Middle frontal gyrus (tissue), 1 donor: ENCODE measurements at regions not wholly inside any gene's neighbourhood (a gene's known extent, or its start where the extent isn't known, plus 50 kb on each side); places are given as distances from the start of the nearest gene placed in this dataset.

Experiments
- DNase-seq: peaks from one replicate; pipeline ENCODE4 v3.0.0-alpha.2; 2015; ENCODE audit warnings: low spot score; ENCODE audit errors: extremely low spot score

DNA sequence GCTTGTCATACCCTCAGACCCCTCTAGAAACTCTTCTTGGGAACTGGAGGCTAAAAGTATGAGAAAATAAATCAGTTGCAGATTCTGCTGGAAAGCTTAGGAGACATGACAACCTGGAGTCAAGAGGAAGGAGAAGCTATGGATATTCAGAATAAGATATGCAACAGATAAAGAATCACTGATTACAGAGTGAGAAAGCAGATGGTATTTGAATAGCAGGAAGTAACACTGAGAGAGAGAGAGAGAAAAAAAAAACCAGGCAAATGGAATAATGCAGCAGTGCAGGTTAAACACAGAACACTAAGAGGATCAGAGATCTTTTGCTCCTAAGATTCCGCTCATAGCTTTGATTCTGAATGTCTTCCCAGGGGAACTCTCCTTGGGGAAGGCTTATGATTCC, 1284.1 kb upstream of the NXPH2 start:
- DNase-seq, result no peak

DNA sequence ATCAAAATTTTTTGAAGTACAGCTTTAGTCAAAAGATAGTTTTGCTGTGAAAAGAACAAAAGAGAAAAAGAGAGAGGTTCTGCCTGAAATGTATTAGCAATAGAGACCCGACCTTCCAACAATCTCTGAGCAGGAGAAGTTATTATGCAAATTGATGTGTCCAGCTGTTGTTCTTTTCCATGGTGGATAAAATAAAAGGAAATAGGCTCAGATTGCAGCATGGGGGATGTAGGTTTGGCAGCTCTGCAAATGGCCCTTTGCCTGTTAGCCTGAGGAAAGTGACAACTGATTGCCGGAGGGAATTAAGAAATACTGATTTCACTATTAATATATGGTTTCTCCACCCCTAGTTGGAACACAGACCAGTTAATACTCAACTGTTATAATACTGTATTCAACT, 1283.2 kb upstream of the NXPH2 start:
- no peak for DNase-seq

DNA sequence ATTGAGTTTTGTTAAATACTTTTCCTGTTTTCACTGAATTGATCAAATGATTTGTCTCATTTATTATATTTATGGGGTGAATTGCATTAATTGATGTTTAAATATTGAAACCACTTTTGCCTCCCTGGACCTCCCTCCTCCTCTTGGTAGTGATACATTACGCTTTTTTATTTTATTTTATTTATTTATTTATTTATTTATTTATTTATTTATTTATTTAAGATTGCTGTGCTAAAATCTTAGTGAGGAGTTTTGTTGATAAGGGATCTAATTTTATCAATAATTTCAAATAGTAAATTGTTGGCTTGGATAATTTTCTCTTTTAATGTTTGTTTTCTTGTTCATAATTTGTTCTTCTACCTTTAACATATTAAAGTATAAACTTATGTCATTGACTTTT, 1281.0 kb upstream of the NXPH2 start:
- no peak for DNase-seq

DNA sequence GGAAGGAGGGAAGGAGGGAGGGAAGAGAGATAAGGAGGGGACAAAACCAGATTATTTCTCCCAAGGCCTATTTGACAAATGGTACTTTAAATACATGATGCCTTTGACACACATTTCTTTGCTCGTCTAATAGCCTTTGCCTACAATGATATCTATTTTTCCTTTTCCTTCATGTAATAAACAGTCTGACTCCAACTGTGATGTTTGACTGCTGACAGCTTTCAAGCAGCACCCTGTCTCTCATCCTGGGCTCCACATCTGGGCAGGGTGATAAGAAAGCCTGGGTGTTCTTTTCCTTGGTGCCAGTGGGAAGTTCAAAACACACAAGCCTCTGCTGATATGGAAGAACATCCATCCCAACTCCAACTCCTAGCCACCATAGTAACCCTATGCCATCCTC, 1277.7 kb upstream of the NXPH2 start:
- no peak for DNase-seq

DNA sequence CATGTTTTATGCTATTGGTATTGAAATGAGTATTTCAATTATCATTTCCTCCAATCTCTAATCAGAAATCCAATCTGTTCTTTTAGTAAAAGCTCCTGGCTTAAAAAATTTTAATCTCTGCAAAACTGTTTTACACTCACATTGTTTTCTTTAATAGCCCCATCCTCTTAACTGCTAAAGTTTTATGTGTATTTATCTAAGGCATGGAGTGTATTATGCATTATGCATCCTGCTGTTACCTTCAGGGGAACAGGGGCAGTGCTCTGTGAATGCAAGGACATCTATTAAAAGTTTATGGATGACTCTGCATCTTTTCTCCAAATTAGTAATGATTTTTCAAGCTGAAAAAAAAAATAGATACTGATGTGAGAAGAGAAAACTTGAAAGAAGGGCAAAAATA, 1261.6 kb upstream of the NXPH2 start:
- DNase-seq, result no peak

DNA sequence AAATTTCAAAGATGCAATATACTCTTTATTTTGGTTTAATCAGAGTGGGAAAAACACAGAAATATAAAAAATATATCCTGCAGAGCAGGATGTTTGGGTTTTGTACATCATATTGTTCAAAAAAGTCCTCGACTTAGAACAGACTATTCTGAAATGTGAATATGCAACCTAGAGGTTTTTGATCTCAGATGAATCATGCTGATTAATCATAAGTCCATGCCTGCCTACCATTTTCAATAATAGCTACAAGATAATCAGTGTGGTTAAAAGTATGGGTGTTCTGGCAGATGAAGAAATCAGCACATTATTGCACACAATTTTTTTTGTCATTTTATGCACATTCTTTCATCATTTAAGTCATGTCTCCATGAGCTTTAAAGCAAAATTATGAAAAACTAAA, 1261.0 kb upstream of the NXPH2 start:
- no peak for DNase-seq

DNA sequence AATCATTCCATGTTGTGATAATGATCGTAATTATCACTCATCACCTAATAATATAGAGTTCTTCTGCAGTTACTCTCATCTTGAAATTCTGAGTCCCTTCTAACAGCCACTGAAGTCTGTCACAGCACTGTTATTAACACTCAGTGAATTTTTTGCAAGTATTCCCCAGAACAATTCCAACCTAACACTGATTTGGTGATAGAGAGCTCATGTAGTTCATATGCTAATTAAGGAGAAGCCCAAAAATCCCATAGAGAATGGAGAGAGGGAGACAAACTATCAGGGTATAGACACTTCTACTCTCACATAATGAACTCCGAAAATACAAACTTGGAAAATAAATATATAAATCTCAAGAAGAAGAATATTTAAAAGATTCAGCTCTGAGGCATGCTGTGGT, 1253.4 kb upstream of the NXPH2 start:
- no peak for DNase-seq

DNA sequence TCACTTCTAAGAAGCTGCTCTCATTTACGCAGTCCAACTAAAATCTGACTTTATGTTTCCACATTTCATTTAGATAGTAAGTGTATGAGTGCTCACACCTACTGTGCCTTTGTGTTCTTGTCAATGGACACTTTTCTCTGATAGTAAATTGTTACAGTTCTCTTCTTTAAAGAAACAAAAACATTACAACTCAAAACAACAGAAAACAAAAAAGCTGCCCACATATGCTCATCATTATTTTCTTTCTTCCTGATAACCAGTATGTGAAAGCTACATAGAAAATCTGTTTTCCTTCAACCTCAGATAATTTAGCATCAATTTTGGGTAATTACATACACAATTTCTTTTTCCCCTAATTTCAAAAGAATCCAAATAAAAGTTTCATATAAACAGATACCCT, 1247.8 kb upstream of the NXPH2 start:
- no peak for DNase-seq

DNA sequence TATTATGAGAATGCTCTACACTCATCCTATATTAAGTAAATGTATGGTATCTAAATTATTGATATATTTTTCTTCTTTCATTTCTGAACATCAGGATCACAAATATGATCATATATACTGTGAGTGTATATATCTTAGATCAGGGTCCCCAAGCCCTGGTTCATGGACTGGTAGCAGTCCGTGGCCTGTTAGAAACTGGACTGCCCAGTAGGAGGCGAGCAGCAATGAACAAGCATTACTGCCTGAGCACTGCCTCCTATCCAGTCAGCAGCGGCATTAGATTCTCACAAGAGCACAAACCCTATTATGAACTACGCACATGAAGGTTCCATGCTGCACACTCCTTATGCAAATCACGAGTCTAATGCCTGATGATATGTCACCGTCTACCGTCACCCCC, 1247.1 kb upstream of the NXPH2 start:
- DNase-seq, result no peak

DNA sequence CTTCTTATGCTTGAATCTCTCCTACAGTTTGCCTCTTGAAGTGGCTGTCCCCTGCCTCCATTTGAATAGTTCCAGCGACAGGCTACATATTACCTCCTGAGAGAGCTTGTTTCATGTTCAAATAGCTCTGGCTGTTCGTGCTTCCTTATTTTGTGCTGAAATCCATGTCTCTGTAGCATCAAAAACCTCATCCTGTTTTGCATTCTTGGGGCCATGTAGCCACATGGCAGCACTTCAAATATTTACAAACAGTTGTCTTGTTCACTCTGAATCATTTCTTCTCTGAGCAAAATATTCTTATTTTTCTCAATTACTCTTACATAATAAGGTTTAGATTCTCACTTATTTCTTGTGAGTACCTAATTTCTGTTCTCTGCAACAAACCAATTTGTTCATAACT, 1243.1 kb upstream of the NXPH2 start:
- no peak for DNase-seq

DNA sequence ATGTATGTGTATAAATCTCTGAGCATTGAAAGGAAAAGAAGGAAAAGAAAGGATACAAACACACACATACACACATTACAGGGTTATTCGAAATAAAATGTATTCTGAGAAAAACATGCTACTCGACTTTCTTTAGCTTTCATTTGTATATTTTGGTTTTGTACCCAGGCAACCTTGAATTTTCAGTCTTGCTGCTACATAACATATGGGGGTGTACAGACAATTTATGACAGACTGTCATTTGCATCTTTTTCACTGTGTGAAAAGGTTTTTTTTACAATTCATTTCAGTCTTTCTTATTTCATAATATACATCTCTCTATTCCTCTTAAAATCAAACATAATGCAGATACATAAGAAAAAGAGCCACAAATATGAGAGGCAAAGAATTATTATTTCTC, 1238.4 kb upstream of the NXPH2 start:
- DNase-seq, result no peak

DNA sequence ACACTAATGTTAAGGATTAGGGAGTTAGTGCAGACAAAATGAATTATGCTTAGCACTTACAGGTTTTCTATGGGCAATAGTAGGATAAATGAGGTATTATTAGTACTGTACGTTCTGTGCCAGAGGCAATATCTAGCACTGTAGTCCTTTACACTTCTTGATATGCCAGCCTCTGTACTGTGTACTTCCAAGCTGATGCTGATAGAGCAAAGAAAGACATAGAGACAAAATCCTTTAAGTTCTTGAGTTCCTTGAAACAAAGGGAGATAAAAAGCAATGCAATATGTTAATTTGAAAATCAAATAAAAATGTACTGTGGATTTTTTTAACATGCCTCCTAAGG, 1234.0 kb upstream of the NXPH2 start:
- no peak for DNase-seq

DNA sequence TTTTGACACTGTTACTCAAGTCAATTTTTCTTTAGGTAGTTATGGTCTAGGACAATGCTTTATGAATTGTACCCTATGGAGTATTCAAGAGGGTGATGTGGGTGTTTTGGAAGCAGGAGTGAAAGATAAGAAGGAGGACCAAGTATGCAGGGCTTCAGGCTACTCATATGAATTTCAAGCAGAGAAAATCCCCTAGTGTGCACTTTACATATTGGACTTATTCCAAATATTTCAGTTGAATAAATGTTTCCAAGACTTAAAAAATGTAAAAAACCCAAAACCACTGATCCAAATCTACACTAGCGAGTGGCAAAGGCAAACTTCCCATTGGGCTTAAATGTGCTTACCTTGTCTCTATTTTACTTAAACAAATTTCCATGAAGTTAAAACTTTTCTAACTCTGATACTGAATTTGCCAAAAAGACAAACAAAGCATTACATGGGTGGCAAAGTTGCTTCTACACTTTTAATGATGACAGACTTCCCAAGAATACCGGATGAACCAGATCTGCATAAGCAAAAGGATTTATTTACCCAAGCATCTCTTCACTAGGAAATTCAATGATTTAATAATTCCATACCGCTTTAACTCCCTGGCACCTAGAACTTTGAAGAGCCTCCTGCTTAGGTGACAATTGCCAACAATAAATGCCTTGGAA, 1233.5 kb upstream of the NXPH2 start:
- no peak for DNase-seq

DNA sequence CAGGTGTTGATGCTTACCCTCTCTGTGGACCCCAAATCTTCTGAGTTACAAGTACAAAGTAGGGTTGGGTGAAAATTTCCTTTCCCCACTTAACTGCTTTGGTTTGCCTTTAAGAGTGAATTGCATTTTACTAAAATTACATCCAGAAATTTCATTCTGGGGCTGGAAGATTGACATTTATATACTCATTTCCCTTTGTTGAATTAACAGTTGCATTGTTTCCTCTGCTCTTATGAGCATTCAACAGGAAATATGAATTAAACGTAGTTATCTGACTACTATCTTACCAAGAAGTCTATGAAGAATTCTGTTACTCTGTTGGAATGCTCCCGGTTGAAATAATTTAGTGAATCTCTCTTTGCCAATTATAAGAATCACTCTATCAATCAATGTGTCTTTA, 1231.1 kb upstream of the NXPH2 start:
- DNase-seq, result no peak

DNA sequence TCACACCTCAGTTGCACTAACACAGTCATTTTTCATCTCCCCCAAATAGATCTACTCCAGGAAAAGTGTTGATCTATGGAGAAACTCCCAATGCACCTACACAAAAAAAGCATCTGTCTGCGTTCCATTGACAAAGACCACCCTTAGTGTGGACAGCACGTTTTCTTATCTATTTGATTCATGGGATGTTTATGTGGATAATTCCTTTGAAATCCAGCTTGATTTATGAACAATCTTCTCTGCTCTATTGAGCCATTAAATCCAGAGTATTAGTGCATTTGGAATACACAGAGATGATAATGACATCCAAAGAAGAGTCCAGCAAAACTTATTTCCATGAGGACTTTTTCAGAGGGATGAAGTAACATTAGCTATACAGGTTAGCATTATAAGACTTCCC, 1221.9 kb upstream of the NXPH2 start:
- no peak for DNase-seq

DNA sequence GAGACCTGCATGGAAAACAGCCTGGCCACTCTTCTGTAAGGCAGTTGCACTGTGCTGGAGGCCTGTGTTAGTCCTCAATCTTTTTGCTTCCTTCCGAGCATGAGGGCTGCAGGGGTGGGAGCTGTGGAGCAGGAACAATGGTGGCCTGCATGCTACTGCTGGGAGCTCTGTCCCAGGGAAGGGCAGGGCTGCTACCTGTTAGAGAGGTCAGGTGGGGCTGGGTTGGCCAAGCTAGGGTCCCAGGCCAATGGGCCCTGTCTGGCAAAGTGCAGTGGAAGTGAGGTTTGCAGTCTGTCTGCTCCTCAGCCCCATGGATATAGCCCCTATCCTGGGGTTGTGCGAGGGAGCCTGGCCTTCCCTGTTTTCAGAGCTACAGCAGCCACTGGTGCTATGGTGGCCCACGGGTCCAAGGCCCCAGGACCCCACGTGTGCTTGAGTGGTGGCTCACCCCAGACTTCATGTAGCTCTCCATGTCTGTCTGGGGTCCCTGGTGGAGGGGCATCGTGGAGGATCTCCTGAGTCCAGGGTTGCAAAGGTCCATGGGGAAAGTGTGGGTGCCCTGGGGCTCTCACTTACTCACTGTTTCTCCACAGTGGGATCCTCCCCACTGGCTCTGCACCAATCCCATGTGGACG, 1212.6 kb upstream of the NXPH2 start:
- DNase-seq, result no peak

DNA sequence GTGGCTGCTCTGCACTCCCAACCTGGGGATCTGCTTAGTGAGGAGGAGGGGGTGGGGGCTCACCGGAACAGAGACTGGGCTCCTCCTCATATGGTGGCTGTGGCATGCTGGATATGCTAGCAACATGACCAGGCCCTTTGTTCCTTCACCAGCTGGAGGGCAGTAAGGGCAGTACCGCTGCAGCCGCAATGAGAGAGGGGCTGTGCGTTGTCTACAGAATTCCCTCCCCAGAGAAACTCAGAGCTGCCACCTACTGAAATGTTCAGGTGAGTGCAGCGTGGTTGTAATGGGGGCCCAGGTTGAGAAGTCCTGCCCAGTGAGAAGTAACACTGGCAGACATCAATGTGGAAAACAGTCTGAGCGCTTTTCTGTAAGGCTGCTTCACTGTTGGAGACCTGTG, 1211.9 kb upstream of the NXPH2 start:
- no peak for DNase-seq

DNA sequence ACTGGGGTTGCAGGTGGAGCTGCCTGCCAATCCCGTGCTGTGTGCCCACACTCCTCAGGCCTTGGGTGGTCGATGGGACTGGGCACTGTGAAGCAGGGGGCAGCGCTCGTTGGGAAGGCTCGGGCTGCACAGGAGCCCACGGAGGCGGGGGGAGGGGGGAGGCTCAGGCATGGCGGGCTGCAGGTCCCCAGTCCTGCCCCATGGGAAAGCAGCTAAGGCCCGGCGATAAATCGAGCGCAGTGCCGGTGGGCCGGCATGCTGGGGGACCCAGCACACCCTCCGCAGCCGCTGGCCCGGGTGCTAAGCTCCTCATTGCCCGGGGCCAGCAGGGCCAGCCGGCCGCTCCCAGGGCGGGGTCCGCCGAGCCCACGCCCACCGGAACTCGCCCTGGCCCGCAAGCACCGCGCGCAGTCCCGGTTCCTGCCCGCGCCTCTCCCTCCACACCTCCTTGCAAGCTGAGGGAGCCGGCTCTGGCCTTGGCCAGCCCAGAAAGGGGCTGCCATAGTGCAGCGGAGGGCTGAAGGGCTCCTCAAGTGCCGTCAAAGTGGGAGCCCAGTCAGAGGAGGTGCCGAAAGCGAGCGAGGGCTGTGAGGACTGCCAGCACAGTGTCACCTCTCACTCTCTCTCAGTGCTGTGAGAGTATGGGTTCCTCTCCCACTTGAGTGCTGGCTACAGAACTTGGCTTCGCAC, 1210.6 kb upstream of the NXPH2 start:
- DNase-seq, result no peak

DNA sequence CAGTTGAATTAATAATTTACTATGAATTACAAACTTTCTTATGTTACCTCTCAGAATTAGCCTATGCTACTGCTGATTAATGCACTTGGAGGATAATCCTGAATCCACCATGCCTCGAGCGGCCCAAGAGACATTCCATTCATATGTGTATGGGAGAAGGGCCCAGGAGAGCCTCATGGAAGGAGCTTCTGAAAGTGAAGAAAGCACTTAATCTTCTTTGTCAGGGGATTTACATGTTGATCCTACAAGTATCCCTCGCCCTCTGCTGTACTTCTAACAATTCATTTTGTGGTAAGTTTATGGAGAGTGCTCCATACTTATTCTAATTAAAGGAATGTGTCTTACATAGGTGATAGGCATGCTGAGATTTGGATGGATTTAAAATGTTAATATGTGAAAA, 1189.1 kb upstream of the NXPH2 start:
- DNase-seq, result no peak

DNA sequence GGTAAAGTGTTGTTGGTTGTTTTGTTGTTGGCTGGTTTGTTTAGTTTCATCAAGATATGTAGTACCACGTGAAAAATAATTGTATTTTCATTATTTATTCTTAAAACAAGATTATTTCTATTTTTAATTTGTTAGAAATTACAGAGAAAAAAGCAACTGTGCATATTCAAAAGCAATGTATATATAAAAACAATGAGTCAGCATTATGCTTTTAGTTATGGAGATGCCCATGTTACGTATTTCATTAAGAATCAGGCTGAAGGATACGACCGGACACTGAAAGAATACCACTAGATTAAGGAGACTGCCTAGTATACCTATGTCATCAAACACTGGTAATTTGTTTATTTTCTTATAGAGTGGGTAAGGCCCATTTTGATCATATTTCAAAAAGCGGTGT, 1188.4 kb upstream of the NXPH2 start:
- DNase-seq, result no peak

DNA sequence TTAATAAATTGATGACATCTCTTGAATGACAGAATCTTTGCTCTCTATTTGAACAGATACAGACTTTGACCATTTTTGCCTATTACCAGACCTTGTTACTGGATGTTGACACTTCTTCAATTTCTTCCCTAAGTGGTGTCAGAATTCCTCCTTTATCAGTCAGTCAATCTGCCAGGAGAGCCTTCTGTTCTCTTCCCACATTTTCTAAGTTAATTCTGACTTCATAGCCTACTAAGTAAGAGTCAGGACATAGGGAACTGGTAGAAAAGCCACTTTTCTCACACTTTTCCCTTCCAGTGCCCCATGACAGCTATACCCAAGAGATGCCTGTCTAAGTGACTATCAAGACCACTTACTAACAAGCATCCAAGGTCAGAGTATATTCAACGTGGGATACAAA, 1187.5 kb upstream of the NXPH2 start:
- DNase-seq, result no peak

DNA sequence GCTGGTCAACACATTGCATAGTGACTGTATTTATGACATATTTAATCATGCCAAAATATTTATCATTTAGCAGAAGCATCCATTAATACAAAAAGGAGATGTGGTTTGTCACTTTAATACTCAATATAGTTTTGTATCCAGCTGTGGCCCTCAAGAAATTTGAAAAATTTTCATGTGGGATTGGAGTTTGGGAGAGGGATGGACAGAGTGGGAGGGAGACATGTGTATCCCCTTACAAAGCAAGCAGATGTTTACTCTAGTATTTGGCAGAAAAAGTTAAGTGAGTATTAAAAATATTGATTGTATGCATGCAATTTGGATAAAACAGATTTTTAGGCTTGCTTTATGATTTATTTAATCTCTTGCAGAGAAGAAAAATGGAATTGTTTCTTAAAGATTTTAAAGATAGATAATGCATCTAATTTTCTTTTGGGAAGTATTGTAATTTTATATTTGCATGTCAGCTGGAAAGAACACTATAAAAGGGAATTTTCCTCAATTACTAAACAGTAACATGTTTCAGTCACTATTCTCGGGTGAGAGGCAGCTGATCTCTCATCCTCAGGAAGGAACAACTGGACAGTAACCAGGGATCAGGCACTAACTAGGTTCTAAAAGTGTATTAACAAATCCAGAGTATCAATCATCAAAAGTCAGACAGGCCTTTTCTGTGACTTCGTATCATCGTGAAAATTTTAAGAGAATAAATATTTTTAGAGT, 1184.7 kb upstream of the NXPH2 start:
- DNase-seq, result no peak
